COR-L47 (cell line): ENCODE measurements at regions not wholly inside any gene's neighbourhood (a gene's known extent, or its start where the extent isn't known, plus 50 kb on each side); places are given as distances from the start of the nearest gene placed in this dataset.

ENCODE experiments used
- DNase-seq: peaks from one replicate; lab custom pipeline; 2025; lab: John Stamatoyannopoulos, UW

- DNase-seq = no peak
These were observed 66.0 kb upstream of the KIRREL3 start for GRCh38 chr11:127066401-127067090.

GRCh38 chr11:127063241-127063640 is 62.7 kb upstream of the KIRREL3 start:
- no peak for DNase-seq

GRCh38 chr11:127061947-127062346 is 61.4 kb upstream of the KIRREL3 start:
- DNase-seq = no peak

DNA sequence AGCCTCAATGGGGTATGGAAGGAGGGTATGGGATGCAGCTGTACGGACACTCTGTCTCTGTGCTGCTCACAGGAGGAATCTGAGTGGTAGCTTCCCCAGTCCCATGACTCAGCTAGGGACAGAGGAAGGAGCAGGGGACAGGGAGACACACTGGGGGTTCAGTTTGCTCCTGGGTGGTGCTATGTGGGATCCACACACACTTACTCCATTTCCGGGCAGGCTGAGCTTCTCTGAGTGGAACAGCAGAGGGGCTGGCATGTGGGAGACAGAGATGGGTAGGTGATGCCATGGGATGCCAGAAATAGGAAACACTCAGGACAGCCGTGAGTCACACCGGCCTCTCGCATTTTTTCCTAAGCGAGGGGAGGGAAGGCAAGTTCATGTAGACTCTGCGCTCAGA is 59.2 kb upstream of the KIRREL3 start:
- DNase-seq = no peak

DNA sequence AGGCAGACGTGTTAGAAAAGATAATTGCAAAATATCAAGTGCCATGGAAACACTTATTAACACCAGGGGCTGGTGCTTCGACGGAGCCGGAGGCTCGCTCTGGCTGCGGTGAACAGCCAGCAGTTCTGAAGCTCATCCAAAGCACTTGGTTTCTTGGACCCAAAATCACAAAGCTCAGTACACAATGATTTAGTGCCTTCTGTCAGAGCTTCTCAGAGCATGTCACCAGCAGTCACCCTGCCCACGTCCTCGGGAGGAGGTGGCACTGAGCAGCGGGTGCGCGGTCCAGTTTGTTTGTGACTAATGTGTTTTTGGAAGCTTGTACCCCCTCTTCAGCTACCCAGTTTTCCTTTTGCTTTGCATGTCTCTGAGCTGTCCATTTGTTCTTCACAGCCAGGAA is 58.7 kb upstream of the KIRREL3 start:
- DNase-seq = no peak

- DNase-seq = no peak
These were observed 58.0 kb upstream of the KIRREL3 start for GRCh38 chr11:127058524-127058923.

DNA sequence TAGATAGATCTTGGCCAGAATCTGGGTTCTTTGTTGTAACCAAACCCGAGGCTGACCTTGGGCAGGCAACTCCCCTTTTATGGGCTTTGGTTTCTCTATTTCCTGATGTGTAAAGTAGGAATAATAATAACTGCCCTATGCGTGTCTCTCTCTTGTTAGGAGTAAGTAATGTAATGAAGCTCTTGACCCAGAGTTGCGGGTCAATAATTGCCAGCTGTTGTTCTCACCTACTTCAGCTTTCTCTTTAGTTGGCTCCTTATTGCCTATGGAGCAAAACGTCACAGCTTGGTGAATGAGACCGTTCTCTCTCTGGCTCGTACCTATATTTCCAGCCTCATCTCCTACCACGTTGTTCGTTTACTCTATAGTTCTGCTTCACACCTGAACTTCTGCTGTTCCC is 56.6 kb upstream of the KIRREL3 start:
- DNase-seq = no peak

DNA sequence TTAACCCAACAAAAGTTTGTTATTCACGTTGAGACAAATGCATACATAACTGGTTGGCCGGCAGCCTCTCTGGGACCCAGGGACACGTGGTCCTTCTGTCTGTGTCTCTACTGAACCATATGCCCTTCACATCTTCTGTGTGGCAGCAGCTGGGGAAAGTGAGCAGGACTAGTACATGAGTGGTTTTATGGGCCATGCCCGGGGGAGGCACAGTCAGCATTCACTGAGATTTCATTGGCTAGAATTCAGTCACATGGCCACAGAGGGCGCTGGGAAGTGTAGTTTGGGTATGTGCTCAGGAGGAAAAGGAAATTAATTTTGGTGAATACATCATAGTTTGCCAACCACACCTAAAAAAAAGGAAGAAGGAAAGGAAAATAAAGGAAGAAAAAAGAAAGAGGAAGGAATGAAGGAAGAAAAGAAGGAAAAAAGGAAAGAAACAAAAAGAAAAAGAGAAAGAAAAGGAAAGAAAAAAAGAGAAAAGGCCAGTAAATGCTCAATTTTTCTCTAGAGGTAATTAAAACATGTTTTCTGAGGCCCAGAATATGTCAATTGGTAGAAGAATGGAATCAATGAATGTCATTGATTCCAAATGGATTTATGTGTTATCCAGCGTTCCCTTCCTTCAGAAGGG is 55.9 kb upstream of the KIRREL3 start:
- no peak for DNase-seq

- no peak for DNase-seq
These were observed 54.7 kb upstream of the KIRREL3 start for GRCh38 chr11:127055236-127055635.

- no peak for DNase-seq
These were observed 53.6 kb upstream of the KIRREL3 start for GRCh38 chr11:127054153-127054552.

DNA sequence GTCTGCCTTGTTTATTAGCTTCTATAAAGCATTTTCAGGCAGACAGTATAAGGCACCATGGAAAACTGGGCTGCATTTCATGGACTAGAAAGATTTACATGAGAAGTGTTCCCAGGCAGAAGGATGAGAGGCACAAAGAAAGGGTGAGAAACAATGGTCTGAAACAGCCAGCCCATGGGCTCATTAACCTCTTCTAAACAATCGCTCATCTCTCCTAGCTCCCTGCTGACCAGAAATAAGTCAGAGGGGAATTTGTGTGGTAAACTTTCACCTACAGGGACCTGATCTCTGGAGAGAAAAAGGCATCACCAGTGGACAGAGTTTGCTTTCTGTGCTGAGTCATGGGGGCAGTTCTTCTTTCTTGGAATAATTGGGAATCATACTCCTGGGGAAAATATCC is 51.8 kb upstream of the KIRREL3 start:
- no peak for DNase-seq
